Colonic mucosa (tissue), 4 donors: ENCODE measurements at regions not wholly inside any gene's neighbourhood (a gene's known extent, or its start where the extent isn't known, plus 50 kb on each side); places are given as distances from the start of the nearest gene placed in this dataset.

ENCODE experiments used
- DNase-seq: peaks from one replicate; pipeline ENCODE4 v3.0.0-alpha.2; 2020
- H3K27ac ChIP-seq: fragments of 200-600 bp; one replicate; pipeline ENCODE4 v1.8.0; 2021
- H3K27me3 ChIP-seq: fragments of 200-600 bp; one replicate; pipeline ENCODE4 v1.8.0; 2021
- H3K36me3 ChIP-seq: fragments of 200-600 bp; one replicate; pipeline ENCODE4 v1.8.0; 2021
- H3K4me1 ChIP-seq: fragments of 200-600 bp; one replicate; pipeline ENCODE4 v1.8.0; 2021; ENCODE audit warnings: mild to moderate bottlenecking
- H3K4me3 ChIP-seq: fragments of 200-600 bp; one replicate; pipeline ENCODE4 v1.8.0; 2021
- H3K9ac ChIP-seq, 2 donors: one replicate each; pipeline ENCODE4 v1.7.0; 2013; ENCODE audit warnings: control low read depth in 2 of 2, low read depth in 2 of 2, low read length in 2 of 2
- H3K9me3 ChIP-seq: fragments of 200-600 bp; one replicate; pipeline ENCODE4 v1.8.0; 2021
- CTCF ChIP-seq: fragments of 200-600 bp; IDR thresholded peaks from one replicate; pipeline ENCODE4 v1.8.0; 2022; ENCODE audit warnings: antibody characterized with exemption, mild to moderate bottlenecking
- intact Hi-C: fragments of 100-400 bp; cut with DNase I; formaldehyde crosslinking; loops from one replicate; pipeline ENCODE4 v1.14.1; 2022
- donor health status: healthy.
- donor health status: DM: no; HTN: no; CAD: no.
- donor health status: DM: no; HTN: no; CAD: no.

DNA sequence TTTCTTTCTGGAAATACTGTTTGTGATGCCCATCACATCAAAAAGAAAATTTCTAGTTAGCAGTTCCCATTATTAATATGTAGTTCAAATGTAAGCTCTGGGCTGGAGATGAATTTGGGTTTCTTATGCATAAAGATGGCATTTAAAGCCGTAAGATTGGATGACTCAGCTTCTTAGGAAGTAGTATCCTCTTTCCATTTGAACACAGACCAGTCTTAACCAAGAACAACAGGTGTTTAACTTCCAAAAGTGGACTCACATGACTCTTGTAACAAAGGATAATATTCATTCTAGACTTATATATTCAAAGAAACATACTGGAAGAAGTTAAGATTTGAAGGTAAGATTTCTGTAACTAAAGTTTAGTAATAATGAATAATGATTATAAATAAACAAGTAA lies 330.5 kb downstream of the TLR4 start:
- intact Hi-C loops: no loop called here

DNA sequence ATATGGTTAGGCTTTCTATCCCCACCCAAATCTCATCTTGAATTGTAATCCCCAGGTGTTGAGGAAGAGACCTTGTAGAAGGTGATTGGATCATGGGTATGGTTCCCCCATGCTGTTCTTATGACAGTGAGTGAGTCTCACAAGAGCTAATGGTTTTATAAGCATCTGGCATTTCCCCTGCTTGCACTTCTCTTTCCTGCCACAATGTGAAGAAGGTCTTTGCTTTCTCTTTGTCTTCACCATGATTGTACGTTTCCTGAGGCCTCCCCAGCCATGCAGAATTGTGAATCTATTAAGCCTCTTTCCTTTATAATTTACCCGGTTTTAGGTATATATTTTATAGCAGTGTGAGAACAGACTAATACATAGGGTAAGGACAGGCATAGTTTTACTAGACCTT lies 334.5 kb downstream of the TLR4 start:
- TF ChIP-seq CTCF: no peak
- intact Hi-C loops: no loop called here
- Histone ChIP-seq H3K9ac (no peak overlapping the region), H3K27me3 (no peaks in the 10 kb centered on the region), H3K9me3 (no peaks in the 10 kb centered on the region), H3K4me1 (no peaks in the 10 kb centered on the region), H3K4me3 (no peak overlapping the region), H3K36me3 (no peaks in the 10 kb centered on the region), H3K27ac (no peak overlapping the region)
- no peak for DNase-seq

More for the DNA sequence above, 330.5 kb downstream of the TLR4 start:
- Histone ChIP-seq H3K27me3 (no peaks in the 10 kb centered on the region), H3K4me3 (no peak overlapping the region), H3K4me1 (no peaks in the 10 kb centered on the region), H3K36me3 (no peaks in the 10 kb centered on the region), H3K27ac (no peak overlapping the region), H3K9me3 (no peaks in the 10 kb centered on the region), H3K9ac (no peak overlapping the region)
- no peak for DNase-seq
- TF ChIP-seq CTCF: no peak

DNA sequence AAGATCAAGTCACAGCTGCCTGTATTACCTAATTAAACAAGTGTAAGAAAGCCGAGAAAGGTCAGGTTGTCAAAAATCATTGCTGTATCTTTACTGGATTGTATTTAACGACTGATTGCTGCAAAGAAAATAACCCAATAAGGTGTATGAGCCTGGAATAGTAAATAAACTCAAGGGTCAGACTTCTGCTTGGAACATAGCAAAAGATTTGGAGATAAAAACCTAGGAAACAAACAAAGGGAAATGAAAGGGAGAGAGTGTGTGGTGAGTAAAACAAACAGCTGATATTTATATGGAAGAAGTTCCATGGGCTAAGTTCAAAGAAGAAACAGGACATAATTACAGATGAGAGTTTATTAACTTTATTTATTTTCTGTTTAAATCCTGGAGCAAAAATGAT lies 354.0 kb downstream of the TLR4 start:
- intact Hi-C loops: no loop called here

DNA sequence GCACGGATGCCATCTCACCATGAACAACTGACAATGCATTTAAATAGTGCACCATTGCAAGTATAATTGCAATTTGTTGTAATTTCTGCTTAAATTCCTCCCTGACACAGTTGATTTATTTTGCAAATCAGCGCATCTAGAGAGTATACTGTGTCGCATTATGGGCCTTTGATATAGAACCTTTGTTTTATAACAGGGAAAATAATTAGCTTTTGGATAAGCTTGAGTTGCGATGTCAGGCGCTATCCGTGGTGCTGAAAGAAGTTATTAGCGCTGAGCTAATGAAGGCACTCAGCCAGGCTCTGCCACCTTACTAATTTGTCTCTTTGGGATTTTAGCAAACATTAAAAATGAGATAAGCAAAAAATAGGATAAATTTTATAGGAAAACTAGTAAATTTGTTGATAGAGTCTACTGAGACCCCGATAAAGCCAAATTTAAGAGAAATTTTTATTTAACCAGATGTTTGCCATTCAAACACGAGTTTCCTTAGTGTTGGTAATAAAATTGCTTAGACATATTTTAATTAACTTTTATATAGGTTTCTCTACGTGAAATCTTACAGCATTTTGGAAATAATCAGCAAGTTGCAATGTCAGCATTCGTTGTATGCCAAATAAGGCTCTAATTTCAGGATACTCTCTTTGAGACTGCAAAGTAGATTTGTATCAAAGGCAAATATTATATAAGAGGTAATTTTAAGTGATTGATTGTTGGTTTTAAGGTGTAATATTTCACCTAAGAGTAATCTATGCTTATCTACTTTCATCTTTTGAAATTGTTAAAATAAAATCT lies 355.5 kb downstream of the TLR4 start:
- Histone ChIP-seq H3K27ac (no peak overlapping the region), H3K4me1 (no peaks in the 10 kb centered on the region), H3K9me3 (no peaks in the 10 kb centered on the region), H3K27me3 (no peaks in the 10 kb centered on the region), H3K4me3 (no peak overlapping the region), H3K36me3 (no peaks in the 10 kb centered on the region), H3K9ac (no peak overlapping the region)
- no peak for DNase-seq
- intact Hi-C loops: no loop called here
- TF ChIP-seq CTCF: no peak

More for the DNA sequence above, 354.0 kb downstream of the TLR4 start:
- DNase-seq: no peak
- no peak for TF ChIP-seq CTCF
- H3K9ac ChIP-seq: no peak overlapping the region
- H3K4me3 ChIP-seq: no peak overlapping the region
- no peaks in the 10 kb centered on the region for H3K36me3 ChIP-seq
- H3K27me3 ChIP-seq: no peaks in the 10 kb centered on the region
- H3K4me1 ChIP-seq: no peaks in the 10 kb centered on the region
- H3K27ac ChIP-seq: no peak overlapping the region
- no peaks in the 10 kb centered on the region for H3K9me3 ChIP-seq

DNA sequence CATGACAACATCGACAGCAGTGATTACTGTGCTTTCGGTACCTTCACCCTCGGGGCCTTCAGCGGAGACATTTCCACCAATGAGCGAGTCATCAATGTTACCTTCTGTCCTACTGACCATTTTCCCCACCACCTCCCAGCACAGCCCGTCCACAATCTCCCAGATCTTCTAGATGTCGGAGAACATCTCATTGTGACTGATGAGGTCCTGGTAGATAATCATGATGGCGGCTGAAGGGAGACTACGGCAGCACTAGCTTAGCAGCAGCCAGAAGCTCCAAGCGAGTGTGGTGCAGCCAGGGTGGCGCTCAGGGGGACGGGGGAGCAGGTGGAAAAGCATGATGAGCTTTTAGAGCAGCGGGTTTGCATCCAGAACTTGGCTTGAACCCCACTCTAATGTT lies 379.0 kb downstream of the TLR4 start:
- no peak overlapping the region for H3K9ac ChIP-seq
- intact Hi-C loops: no loop called here
- H3K36me3 ChIP-seq: no peaks in the 10 kb centered on the region
- DNase-seq: no peak
- H3K4me1 ChIP-seq: no peaks in the 10 kb centered on the region
- H3K27me3 ChIP-seq: no peaks in the 10 kb centered on the region
- TF ChIP-seq CTCF: no peak
- H3K27ac ChIP-seq: no peak overlapping the region
- H3K9me3 ChIP-seq: no peaks in the 10 kb centered on the region
- no peak overlapping the region for H3K4me3 ChIP-seq
